GM12891 (cell line): ENCODE measurements at regions not wholly inside any gene's neighbourhood (a gene's known extent, or its start where the extent isn't known, plus 50 kb on each side); places are given as distances from the start of the nearest gene placed in this dataset.

Experiments
- POLR2A ChIP-seq: IDR thresholded peaks from 2 replicates; pipeline ENCODE4 v1.6.1; 2011; ENCODE audit warnings: low read depth, low read length, control low read depth
- POLR2AphosphoS5 ChIP-seq: IDR thresholded peaks from 2 replicates; pipeline ENCODE4 v1.6.1; 2011; ENCODE audit warnings: low read depth, low read length, control low read depth
- SPI1 ChIP-seq: IDR thresholded peaks from 2 replicates; pipeline ENCODE4 v1.6.1; 2011; ENCODE audit warnings: low read depth, low read length, control low read depth

DNA sequence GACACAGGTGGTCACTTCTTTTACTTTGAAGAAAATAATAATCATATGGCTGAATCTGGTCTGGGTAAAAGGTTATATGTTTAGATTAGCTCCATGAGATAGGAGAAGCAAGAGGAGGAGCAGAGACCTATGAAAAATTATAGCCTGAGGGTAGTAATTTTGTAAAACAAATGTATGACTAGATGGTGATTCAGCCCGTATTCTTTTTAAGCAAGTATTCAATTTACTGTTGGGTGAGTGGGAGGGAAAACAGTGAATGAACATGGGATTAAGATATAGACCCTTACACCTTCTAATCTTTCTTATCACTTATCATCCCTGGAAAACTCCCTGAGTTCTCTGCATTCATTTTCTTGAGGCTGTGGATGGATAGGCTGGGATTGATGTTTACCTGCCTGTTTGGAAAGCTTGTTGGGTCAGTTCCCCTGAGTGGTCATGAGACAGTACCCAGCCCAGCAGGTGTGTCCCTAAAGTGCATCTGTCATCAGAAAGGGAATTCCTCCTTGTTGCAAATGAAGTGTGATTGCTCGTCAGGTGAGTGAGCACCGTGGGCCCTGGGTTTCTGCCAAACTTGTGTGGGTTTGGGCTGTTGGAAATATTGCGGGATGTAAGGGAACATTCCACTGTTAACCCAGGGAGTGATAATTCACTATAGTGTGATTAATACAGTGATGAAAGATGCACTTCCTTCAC is 101.2 kb upstream of the GDNF start:
- no peak for TF ChIP-seq POLR2AphosphoS5
- TF ChIP-seq POLR2A = no peak
- TF ChIP-seq SPI1 = no peak
